ENCODE measurements at regions not wholly inside any gene's neighbourhood (a gene's known extent, or its start where the extent isn't known, plus 50 kb on each side); places are given as distances from the start of the nearest gene placed in this dataset.
A peak's percentile ranks its signal among the peaks of the same experiment; 100 is the strongest.

GRCh38 chr3:159818997-159819500 is 169.6 kb upstream of the IL12A start:
- Histone ChIP-seq H3K27me3 (ENCODE audit: control insufficient read depth in 3 of 3, insufficient read depth in 3 of 3, low read depth in 1 of 3, low read length in 3 of 3) (no peaks in the 10 kb centered on the region), H2AFZ (ENCODE audit: low read length) (no peak overlapping the region), H4K8ac (ENCODE audit: low read depth, low read length) (no peak overlapping the region), H3K4me3 (ENCODE audit: low read length in 2 of 2) (no peak overlapping the region), H3K9ac (ENCODE audit: low read depth, low read length, poor library complexity) (no peak overlapping the region), H3K18ac (ENCODE audit: low read length) (no peak overlapping the region), H3K4me1 (ENCODE audit: control insufficient read depth in 2 of 2, insufficient read depth in 1 of 2, low read depth in 1 of 2, low read length in 2 of 2) (peaks cover 13 to 16% of the 10 kb centered on the region in 2 donors), H3K4ac (ENCODE audit: low read length) (no peak overlapping the region), H3K27ac (replicated peaks; ENCODE audit: low read length) (no peak overlapping the region), H2BK12ac (ENCODE audit: low read length) (no peak overlapping the region), H3K4me2 (ENCODE audit: insufficient read depth, low read length, poor library complexity, severe bottlenecking) (no peak overlapping the region), H3K79me1 (ENCODE audit: low read depth, low read length) (no peaks in the 10 kb centered on the region), H2BK15ac (ENCODE audit: low read length) (no peak overlapping the region), H2AK5ac (ENCODE audit: low read depth, low read length) (no peak overlapping the region), H3K9me3 (replicated peaks in 1 of 2; ENCODE audit: control insufficient read depth in 2 of 2, insufficient read depth in 1 of 2, low read depth in 1 of 2, low read length in 2 of 2) (no peaks in the 10 kb centered on the region), H2BK5ac (ENCODE audit: low read length) (no peak overlapping the region), H3K36me3 (replicated peaks in 1 of 2; ENCODE audit: control insufficient read depth in 2 of 2, insufficient read depth in 2 of 2, low read length in 2 of 2) (no peaks in the 10 kb centered on the region), H3K14ac (ENCODE audit: low read length) (no peak overlapping the region), H4K91ac (ENCODE audit: low read depth, low read length, poor library complexity) (no peak overlapping the region), H2BK120ac (ENCODE audit: low read depth, low read length) (no peak overlapping the region), H3K23ac (ENCODE audit: low read depth, low read length, poor library complexity) (no peak overlapping the region)
- DNase-seq (ENCODE audit: low spot score): no peak
- no CpG with 5 or more reads among the region's 3 CpGs for WGBS, 2 donors (ENCODE audit: extremely low coverage in 2 of 2, insufficient read length in 2 of 2, insufficient replicate concordance in 1 of 2)

GRCh38 chr3:159819676-159820075 is 169.0 kb upstream of the IL12A start:
- H3K4me3 ChIP-seq (ENCODE audit: low read length in 2 of 2): no peak overlapping the region
- H4K91ac ChIP-seq (ENCODE audit: low read depth, low read length, poor library complexity): no peak overlapping the region
- no peak overlapping the region for H2BK12ac ChIP-seq (ENCODE audit: low read length)
- no peak overlapping the region for H3K14ac ChIP-seq (ENCODE audit: low read length)
- H2AFZ ChIP-seq (ENCODE audit: low read length): no peak overlapping the region
- no peak overlapping the region for H3K23ac ChIP-seq (ENCODE audit: low read depth, low read length, poor library complexity)
- DNase-seq (ENCODE audit: low spot score): no peak
- no peak overlapping the region for H3K4me2 ChIP-seq (ENCODE audit: insufficient read depth, low read length, poor library complexity, severe bottlenecking)
- H2BK5ac ChIP-seq (ENCODE audit: low read length): no peak overlapping the region
- H3K36me3 ChIP-seq (replicated peaks in 1 of 2; ENCODE audit: control insufficient read depth in 2 of 2, insufficient read depth in 2 of 2, low read length in 2 of 2): no peaks in the 10 kb centered on the region
- no peaks in the 10 kb centered on the region for H3K27me3 ChIP-seq (ENCODE audit: control insufficient read depth in 3 of 3, insufficient read depth in 3 of 3, low read depth in 1 of 3, low read length in 3 of 3)
- no peak overlapping the region for H3K9ac ChIP-seq (ENCODE audit: low read depth, low read length, poor library complexity)
- H2BK120ac ChIP-seq (ENCODE audit: low read depth, low read length): no peak overlapping the region
- no peak overlapping the region for H2BK15ac ChIP-seq (ENCODE audit: low read length)
- no peak overlapping the region for H4K8ac ChIP-seq (ENCODE audit: low read depth, low read length)
- H3K4me1 ChIP-seq (ENCODE audit: control insufficient read depth in 2 of 2, insufficient read depth in 1 of 2, low read depth in 1 of 2, low read length in 2 of 2): peaks cover 13 to 14% of the 10 kb centered on the region in 2 donors
- no CpG with 5 or more reads among the region's 1 CpG for WGBS, 2 donors (ENCODE audit: extremely low coverage in 2 of 2, insufficient read length in 2 of 2, insufficient replicate concordance in 1 of 2)
- no peak overlapping the region for H2AK5ac ChIP-seq (ENCODE audit: low read depth, low read length)
- H3K4ac ChIP-seq (ENCODE audit: low read length): no peak overlapping the region
- H3K27ac ChIP-seq (replicated peaks; ENCODE audit: low read length): no peak overlapping the region
- H3K18ac ChIP-seq (ENCODE audit: low read length): no peak overlapping the region
- H3K79me1 ChIP-seq (ENCODE audit: low read depth, low read length): no peaks in the 10 kb centered on the region
- H3K9me3 ChIP-seq (replicated peaks in 1 of 2; ENCODE audit: control insufficient read depth in 2 of 2, insufficient read depth in 1 of 2, low read depth in 1 of 2, low read length in 2 of 2): no peaks in the 10 kb centered on the region

- Histone ChIP-seq H4K8ac (ENCODE audit: low read depth, low read length) (no peak overlapping the region), H3K27ac (replicated peaks; ENCODE audit: low read length) (no peak overlapping the region), H3K27me3 (ENCODE audit: control insufficient read depth in 3 of 3, insufficient read depth in 3 of 3, low read depth in 1 of 3, low read length in 3 of 3) (peaks cover 0 to 4% (median 0%) of the 10 kb centered on the region in 3 experiments), H2BK12ac (ENCODE audit: low read length) (no peak overlapping the region), H3K9ac (ENCODE audit: low read depth, low read length, poor library complexity) (no peak overlapping the region), H3K23ac (ENCODE audit: low read depth, low read length, poor library complexity) (no peak overlapping the region), H2BK120ac (ENCODE audit: low read depth, low read length) (no peak overlapping the region), H2BK5ac (ENCODE audit: low read length) (no peak overlapping the region), H4K91ac (ENCODE audit: low read depth, low read length, poor library complexity) (no peak overlapping the region), H3K4ac (ENCODE audit: low read length) (no peak overlapping the region), H3K14ac (ENCODE audit: low read length) (no peak overlapping the region), H3K9me3 (replicated peaks in 1 of 2; ENCODE audit: control insufficient read depth in 2 of 2, insufficient read depth in 1 of 2, low read depth in 1 of 2, low read length in 2 of 2) (no peaks in the 10 kb centered on the region), H3K4me1 (ENCODE audit: control insufficient read depth in 2 of 2, insufficient read depth in 1 of 2, low read depth in 1 of 2, low read length in 2 of 2) (peaks cover 13 to 14% of the 10 kb centered on the region in 2 donors), H3K79me1 (ENCODE audit: low read depth, low read length) (no peaks in the 10 kb centered on the region), H3K18ac (ENCODE audit: low read length) (no peak overlapping the region), H3K4me3 (ENCODE audit: low read length in 2 of 2) (no peak overlapping the region), H3K4me2 (ENCODE audit: insufficient read depth, low read length, poor library complexity, severe bottlenecking) (no peak overlapping the region), H2BK15ac (ENCODE audit: low read length) (no peak overlapping the region), H2AK5ac (ENCODE audit: low read depth, low read length) (no peak overlapping the region), H2AFZ (ENCODE audit: low read length) (peak overlapping the region; percentile 54), H3K36me3 (replicated peaks in 1 of 2; ENCODE audit: control insufficient read depth in 2 of 2, insufficient read depth in 2 of 2, low read length in 2 of 2) (no peaks in the 10 kb centered on the region)
- WGBS, 2 donors (ENCODE audit: extremely low coverage in 2 of 2, insufficient read length in 2 of 2, insufficient replicate concordance in 1 of 2): no CpG with 5 or more reads among the region's 6 CpGs
- no peak for DNase-seq (ENCODE audit: low spot score)
Observed at GRCh38 chr3:159821110-159821509, 167.5 kb upstream of the IL12A start.

GRCh38 chr3:159821736-159822135 is 166.9 kb upstream of the IL12A start:
- no peaks in the 10 kb centered on the region for H3K36me3 ChIP-seq (replicated peaks in 1 of 2; ENCODE audit: control insufficient read depth in 2 of 2, insufficient read depth in 2 of 2, low read length in 2 of 2)
- no peak overlapping the region for H2BK12ac ChIP-seq (ENCODE audit: low read length)
- H3K27me3 ChIP-seq (ENCODE audit: control insufficient read depth in 3 of 3, insufficient read depth in 3 of 3, low read depth in 1 of 3, low read length in 3 of 3): peaks cover 0 to 6% (median 0%) of the 10 kb centered on the region in 3 experiments
- no peak overlapping the region for H2BK5ac ChIP-seq (ENCODE audit: low read length)
- no CpG with 5 or more reads among the region's 5 CpGs for WGBS, 2 donors (ENCODE audit: extremely low coverage in 2 of 2, insufficient read length in 2 of 2, insufficient replicate concordance in 1 of 2)
- H2AFZ ChIP-seq (ENCODE audit: low read length): no peak overlapping the region
- no peak overlapping the region for H3K23ac ChIP-seq (ENCODE audit: low read depth, low read length, poor library complexity)
- H3K9me3 ChIP-seq (replicated peaks in 1 of 2; ENCODE audit: control insufficient read depth in 2 of 2, insufficient read depth in 1 of 2, low read depth in 1 of 2, low read length in 2 of 2): no peaks in the 10 kb centered on the region
- no peak overlapping the region for H3K4me2 ChIP-seq (ENCODE audit: insufficient read depth, low read length, poor library complexity, severe bottlenecking)
- no peak overlapping the region for H4K8ac ChIP-seq (ENCODE audit: low read depth, low read length)
- H3K14ac ChIP-seq (ENCODE audit: low read length): no peak overlapping the region
- H3K79me1 ChIP-seq (ENCODE audit: low read depth, low read length): no peaks in the 10 kb centered on the region
- no peak overlapping the region for H2BK120ac ChIP-seq (ENCODE audit: low read depth, low read length)
- H4K91ac ChIP-seq (ENCODE audit: low read depth, low read length, poor library complexity): no peak overlapping the region
- no peak overlapping the region for H3K27ac ChIP-seq (replicated peaks; ENCODE audit: low read length)
- no peak overlapping the region for H2BK15ac ChIP-seq (ENCODE audit: low read length)
- H3K4ac ChIP-seq (ENCODE audit: low read length): no peak overlapping the region
- no peak overlapping the region for H2AK5ac ChIP-seq (ENCODE audit: low read depth, low read length)
- no peak overlapping the region for H3K4me3 ChIP-seq (ENCODE audit: low read length in 2 of 2)
- peaks cover 11 to 13% of the 10 kb centered on the region in 2 donors for H3K4me1 ChIP-seq (ENCODE audit: control insufficient read depth in 2 of 2, insufficient read depth in 1 of 2, low read depth in 1 of 2, low read length in 2 of 2)
- no peak overlapping the region for H3K9ac ChIP-seq (ENCODE audit: low read depth, low read length, poor library complexity)
- DNase-seq (ENCODE audit: low spot score): no peak
- no peak overlapping the region for H3K18ac ChIP-seq (ENCODE audit: low read length)

Measured in neuronal stem cell (in vitro differentiated cells).